ENCODE measurements at regions not wholly inside any gene's neighbourhood (a gene's known extent, or its start where the extent isn't known, plus 50 kb on each side); places are given as distances from the start of the nearest gene placed in this dataset.

DNA sequence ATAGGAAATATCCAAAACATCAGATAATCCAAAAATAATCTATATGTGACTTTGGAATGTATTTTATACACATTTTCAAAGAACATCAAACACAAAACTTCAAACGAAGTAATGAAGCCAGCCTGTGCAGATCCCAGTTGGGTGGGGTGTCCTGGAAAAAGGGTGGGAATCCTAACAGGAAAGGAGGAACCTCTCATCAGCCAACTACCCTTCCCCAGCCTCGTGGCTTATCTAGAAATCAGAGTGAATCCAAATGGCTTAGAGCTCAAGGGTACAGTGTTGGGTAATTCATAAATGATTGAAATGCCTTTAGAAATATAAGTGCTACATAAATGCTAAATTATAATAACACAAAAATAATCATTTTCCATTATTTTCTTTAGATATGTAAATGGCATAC lies 115.1 kb upstream of the SOX4 start:
- DNase-seq, result no peak

DNA sequence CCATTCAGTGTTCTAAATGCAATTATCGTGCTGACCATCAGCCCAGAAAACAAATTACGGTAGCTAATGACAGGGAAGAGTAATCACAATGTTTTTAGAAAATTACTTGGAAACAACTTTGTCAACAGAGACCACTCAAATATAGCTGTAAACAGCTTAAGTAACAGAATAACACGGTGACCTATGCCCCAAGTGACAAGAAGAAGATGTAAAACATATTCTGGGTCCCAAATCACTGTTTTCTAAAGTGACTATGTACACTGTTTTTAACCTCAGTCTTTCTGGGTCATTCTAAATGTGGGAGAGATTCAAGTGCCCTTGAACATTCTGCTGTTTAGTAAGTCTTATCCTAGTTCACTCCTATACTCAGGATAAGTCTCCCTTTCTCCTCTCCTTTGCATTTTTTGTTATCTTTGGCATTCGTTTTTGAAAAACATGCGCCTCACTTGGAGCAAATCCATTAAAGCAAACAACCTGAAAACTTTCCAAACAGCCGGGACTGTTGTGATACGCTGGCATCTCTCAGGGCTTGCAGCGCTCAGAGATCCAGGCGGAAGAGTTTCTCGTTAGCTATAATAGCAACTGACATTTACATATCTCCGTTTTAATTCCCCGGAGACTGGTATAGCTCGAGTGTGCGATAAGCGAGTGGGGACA lies 114.5 kb upstream of the SOX4 start:
- DNase-seq, result peak; percentile 50

DNA sequence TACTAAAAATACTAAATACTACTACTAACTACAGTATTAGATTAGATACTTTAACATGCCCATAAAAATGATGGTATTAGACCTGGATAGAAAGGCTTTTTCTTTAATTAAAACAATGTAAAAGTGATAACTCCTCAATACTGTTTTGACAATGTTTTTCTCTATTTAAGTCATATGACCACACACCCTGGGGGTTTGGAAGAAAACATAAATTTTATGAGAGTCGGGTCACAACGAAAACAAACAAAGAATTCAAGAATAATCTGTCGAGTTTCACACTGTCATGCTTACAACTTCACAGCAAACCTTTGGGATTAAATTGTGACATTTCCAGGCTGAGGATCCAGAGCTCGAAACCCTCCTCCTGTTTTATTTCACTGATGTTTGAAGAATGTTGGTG lies 107.4 kb upstream of the SOX4 start:
- no peak for DNase-seq

DNA sequence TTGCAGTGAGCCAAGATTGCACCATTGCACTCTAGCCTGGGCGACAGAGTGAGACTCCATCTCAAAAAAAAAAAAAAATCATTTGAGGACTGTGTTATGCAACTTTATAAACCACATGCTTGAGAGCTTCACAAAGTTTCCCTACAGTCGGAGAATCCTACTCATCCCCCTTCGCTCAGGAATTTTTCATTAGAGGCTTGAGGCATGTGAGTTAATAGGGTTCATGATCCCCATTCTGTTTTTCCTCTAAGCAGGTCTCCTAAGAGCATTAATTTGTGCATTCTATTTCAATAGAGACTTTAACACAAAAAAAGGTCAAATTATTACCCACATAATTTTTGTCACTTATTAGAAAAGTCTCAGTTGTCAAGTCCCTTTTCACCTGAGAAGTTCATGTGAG lies 103.7 kb upstream of the SOX4 start:
- no peak for DNase-seq

DNA sequence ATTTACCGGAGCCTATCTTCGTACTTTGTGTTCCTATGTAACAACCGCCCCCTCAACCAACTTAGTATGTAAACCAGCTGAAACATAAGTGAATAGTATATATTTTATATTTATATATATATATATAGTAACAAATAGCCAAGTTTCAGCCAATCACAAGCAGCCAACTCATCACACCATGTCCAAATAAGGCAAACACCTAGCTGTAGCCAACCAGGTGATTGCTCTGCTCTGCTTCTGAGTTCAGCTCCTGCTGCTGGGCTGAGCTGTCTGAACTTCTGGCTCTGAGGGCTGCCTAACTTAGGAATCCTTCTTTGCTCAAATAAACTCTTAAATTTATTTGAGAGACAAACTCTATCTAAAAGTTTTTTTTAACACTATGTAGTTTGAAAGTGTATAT lies 101.6 kb upstream of the SOX4 start:
- no peak for DNase-seq

DNA sequence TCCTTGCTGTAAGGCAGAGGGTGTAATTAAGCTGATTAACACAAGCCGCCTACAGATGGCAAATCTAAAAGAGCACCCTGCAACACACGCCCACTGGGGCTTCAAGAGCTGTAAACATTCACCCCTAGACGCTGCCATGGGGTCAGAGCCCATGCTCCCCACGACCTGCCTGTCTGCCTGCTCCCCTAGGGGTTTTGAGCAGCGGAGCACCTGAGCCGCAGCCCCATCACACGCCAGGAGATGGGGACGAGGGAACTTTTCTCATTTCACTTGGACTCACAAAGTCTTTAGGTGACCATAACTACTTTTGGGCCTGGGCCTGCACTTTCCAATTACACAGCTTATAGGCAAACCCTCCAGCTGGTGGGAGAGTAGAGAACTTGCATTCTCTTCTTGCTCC lies 99.0 kb upstream of the SOX4 start:
- no peak for DNase-seq

DNA sequence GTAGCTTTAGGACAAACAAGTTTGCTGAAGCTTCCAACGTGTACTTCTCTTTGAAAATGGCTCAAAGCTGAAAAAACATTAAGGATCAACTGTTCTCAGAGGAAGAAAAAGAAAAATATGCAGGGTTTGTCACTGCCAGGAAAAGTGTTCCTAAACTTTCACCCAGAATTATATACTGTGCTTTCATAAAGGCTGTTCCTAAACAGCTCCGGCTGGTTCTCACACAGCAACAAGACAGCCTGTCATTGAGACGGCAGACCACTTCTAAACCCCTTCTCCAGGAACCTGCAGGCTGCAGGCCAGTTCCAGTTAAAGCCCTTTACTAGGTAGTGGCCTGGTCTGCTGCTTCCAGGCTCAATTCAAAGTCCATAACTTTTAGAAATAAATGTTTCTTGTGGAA lies 97.4 kb upstream of the SOX4 start:
- peak; percentile 31 for DNase-seq

DNA sequence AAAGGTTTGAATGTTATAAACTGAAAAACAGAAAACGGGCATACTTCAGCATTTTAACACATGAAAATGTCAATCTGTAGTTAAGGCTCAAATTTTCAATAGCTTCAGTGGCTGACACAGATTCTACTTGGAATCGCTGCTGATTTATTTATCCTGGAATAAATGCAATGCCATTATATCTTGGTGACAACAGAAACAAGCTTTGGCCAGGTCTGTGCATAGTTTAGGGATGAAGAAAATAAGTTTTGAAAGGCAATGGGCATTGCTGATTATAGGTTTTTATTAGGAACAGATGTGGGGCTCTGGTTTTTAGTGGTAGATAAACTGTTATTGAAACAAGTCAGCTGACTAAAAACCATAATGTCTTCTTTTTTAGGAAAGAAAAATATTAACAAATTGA lies 96.8 kb upstream of the SOX4 start:
- DNase-seq, result no peak

DNA sequence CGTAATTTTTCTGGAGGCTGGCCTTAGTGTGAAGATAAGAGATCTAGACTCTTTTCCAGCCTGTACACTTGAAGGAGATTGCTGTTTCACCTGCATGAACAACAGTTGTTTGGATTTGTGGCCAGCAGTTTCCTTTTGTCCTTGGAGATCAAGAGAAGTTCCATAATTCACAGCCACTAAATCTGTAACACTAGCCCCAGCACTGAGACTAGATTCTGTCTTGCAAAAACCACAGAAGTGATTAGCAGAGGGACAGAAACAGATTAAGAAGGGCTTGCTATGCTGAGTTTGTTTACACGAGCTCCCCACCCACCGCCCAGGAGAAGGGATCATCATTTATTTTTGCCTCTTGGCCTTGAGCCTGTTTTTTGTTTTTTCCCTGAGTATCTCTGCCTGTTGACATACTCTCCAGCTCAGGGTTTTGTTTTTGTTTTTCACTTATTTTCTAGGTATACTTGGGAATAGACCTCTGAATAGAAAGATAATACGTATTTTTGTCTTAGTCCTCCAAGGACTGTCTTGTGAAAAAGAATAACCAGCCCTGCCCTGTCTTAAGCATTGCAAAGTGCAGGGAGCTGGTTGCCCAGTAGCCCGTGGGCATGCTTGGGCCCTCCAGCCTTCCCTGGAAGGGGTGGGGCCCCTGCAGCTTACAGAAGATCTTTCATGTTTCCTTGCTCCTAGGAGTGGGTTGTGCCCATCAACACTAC lies 93.1 kb upstream of the SOX4 start:
- peak; percentile 33 for DNase-seq

DNA sequence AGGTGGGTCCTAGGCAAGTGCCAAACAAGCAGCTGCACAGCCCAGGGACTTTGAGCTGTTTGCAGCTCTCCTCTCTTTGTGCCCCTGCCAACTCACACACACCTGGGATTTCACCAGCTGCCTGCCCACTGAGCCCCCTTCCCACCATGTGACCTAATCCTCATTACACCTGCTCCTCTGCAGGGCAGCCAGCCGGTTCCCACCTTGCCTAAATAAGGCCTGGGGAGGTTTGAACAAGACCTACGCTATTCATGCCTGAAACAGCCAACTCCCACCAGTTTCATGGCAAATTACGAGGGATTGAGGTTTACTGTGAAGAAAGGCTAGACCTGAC lies 92.6 kb upstream of the SOX4 start:
- DNase-seq, result peak; percentile 45

DNA sequence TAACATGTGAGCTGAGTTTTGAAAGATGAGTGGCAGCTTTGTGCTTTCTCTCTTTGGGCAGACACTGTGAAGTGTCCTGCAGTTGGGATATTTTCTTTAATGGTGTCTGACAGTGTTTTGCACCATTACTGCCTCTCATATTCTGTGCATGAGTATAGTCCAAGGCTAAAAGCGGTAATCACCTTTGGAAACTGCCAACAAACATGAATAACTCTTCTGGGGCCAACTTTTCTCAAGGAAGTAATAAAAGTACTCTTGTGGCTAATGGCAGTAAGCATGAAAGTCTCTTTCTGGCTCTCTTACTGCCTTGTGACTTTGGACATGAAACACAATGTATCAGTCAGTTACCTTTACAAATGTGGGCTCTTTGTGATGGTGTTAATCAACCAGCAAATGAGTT lies 91.7 kb upstream of the SOX4 start:
- no peak for DNase-seq

DNA sequence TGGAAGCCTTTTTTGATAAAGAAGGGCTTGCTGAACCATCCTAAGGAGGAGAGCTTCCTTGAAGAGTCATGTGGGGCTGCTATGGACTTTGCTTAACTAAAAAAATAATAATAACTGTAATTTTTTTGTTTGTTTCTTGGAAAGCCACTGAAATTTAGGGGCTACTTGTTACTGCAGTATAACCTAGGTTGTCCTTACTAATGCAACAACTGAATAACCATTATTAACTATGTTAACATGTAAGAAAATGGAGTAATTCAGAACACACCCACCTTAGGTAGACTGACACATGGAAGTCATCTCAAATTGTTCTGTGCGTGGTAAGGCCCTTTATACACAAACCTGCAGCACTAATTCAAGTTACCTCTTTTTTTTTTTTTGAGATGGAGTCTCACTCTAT lies 90.9 kb upstream of the SOX4 start:
- DNase-seq, result no peak

DNA sequence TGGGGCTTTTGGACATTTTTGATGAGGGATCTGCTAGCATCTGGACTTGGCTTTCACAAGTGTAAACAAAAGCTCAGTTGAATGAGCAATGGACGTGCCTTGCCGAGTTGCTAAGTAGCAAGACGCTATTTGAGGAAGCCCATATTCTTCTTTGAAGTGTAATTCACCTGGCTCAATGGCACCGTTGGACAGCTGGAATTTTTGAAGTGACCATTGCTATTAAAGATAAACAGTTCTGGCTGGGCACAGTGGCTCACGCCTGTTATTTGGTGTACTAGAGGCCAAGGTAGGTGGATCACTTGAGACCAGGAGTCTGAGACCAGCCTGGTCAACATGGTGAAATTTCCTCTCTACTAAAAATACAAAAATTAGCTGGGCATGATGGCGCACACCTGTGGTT lies 88.8 kb upstream of the SOX4 start:
- DNase-seq, result no peak

DNA sequence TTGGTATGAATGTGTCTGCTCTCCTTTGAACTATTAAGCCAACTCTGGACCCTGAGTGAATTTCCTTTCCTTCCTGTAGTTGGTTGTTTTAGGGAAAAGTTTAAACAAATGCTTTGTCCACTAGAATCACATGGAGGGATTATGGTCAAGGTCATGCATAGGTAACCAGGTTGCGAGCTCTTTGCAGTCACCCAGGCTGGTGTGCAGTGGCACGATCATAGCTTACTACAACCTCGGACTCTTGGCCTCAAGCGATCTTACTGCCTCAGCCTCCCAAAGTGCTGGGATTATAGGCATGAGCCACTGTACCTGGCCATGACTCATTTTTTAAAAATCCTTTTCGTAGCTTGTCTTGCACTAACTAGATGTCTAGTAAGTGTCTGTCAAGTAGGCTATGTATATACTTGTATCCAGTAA lies 88.0 kb upstream of the SOX4 start:
- DNase-seq, result no peak

DNA sequence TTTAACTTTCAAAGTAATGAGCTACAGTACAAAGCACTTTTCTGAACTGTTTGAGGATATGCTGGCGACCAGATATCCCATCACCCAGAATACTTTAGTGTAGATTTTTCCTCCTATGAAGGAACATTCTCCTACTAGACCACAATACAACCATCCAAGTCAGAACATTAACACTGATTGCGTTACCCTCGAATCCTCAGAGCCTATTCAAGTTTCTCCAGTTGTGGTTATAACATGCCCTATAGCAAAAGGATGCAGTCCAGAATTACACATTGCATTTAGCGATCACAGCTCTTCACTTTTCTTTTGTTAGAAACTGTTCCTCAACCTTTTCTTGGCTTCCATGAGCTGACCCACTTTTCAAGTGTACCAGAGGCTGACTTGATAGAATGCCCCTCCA lies 87.4 kb upstream of the SOX4 start:
- DNase-seq, result no peak

DNA sequence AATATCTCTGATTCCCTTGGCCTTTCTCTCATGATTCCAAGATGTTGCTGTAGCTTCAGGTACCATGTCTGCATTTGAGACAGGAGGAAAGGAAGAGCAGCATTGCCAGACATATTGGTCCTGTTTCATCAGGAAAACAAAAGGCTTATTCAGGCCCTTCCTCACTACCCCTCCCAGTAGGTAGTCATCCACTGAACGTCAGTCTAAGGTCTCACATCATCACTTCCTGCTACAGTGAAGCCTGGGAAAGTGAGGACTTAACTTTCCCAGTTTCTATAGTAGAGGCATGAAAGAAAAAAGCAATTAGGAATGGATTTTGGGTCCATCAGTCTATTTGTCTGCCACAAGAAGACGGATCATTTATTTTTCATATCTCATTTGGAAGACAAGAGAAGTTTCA lies 85.7 kb upstream of the SOX4 start:
- DNase-seq, result no peak

DNA sequence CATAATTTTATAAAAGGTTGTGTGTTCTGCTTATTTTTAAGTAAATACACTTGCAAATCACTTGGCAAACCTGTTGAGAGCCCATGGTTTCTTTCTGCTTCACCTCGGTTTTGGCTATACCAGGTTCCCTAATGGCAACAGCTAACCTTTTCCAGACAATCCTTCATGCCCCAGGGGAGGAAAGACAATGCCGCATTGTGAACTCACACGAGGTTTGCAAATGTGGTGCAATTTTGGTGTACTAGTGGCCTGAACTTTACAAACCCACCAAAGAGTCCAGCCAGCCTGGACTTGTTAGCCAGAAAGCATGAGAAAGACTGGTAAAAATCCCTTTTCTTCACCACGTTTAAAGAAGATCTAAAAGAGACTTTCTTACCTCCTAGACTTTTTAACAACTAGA lies 84.8 kb upstream of the SOX4 start:
- no peak for DNase-seq

DNA sequence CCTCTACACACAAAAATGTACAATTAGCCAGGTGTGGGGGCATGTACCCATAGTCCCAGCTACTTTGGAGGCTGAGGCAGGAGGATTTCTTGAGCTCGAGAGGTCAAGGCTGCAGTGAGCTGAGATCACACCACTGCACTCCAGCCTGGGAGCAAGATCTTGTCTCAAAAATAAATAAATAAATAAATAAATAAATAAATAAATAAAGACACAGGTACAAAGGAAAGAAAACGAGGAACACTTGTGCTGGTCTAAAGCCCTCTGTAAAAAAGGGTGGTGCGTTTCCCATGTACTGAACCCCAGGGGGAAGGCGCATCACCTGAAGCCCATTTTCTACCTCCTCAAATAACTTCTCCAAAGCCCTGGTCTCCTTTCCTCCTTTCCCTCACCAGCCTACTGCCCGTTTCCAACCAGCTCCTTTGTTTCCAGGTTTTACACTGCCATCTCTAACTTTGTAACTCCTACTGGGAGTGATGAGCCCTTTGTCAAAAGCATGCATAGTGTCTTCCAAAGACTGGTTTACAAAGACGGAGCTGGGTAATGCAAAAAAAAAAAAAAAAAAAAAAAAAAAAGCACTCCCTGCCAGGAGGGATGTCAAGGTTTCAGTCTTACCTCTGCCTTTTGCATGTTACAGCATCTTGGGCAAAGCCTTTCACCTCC lies 81.5 kb upstream of the SOX4 start:
- DNase-seq, result no peak

DNA sequence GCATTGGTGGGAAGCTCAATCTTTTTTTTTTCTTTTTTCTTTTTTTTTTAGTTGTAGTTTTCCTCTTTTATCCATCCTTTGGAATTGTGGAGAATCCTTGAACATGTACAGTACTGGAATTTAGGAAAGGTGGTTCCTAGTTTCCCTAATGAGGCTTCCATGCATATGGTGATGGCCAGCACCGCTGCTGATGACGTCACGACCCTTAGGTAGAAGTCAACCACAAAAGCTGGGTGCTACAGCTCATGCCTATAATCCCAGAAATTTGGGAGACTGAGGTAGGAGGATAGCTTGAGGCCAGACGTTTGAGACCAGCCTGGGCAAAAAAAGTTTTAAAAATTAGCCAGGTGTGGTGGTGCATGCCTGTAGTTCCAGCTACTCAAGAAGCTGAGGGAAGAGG lies 79.3 kb upstream of the SOX4 start:
- DNase-seq, result no peak

DNA sequence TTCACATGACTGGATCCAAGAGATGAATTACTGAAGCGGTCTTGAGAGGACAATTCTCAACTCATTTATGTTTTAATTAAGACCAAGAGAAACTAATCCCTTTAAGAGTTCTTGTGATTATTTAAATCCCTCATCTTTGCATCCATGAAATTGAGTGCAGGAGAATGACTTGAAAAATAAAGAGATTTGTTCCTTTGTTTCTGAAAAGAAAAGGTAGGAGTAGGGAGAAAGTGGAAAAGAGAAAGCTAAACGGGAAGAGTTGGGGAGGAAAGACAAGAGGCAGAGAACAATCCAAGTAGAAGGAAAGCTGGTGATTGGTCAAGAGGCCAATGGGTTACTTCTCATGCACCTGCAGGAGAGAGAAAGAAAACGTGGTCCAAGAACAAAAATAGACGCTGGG lies 75.2 kb upstream of the SOX4 start:
- no peak for DNase-seq

DNA sequence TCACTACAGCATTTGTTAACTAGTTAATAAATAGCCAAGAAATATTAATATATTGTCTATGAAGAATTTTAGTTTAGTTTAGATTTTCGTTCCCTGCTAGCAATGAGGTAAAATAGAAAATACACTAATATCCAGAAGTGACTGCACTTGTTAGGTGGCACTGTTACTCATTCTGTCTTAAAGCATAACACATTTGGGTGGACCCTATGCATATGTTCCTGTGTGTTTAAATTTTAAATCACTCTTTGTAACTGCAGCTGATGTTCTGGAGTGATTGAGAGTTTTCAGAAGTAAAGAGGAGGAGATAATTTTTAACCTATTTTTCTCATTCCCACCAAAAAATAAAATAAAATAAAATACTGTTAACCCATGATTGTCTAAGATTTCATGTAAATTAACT lies 73.9 kb upstream of the SOX4 start:
- no peak for DNase-seq

DNA sequence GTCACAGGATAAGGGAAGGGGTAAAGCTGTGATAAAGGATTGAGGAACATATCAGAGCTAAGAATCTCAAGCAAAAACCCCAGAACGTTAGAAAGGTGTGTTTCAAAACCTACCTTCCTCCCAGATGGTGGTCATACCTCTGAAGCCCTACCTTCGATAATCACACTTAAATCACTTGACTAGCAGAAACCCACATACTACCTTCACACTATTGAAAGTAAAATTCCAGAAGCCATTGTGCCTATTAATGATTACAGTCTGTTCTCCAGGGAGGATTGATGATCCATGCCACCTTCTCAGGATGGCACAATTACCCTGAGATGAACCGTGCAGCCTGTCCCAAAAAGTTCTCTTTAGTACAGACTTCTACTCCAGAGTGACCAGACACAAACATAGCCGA lies 72.3 kb upstream of the SOX4 start:
- DNase-seq, result no peak

DNA sequence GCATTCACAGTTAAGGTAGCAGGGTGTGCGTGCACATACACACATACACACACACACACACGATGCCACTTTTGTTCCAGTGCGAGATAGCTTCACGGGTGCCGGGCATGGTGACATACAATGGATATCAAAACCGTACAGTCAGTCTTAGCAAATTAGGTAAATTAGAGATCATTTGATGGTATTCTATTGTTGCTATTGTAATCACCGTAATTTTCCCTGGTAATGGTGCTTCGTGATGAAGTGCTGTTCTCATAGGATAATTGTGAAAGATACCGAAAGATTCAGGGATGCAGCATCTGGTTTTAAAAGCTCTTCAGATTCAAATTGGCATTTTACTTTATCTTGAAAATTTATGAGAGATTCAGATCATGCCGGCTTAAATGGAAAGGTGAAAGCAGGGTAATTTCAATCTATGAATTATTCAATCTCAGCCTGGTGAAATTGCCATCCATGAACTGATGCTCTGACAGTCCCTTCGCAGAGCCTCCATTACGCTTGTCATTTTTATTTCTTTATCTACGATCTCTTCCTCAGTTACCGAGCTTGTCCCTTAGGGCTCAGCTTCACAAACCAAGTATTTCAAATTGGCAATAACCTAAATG lies 71.3 kb upstream of the SOX4 start:
- no peak for DNase-seq
